ENCODE measurements at regions not wholly inside any gene's neighbourhood (a gene's known extent, or its start where the extent isn't known, plus 50 kb on each side); places are given as distances from the start of the nearest gene placed in this dataset.

GRCh38 chr2:122575076-122575475 is 819.6 kb downstream of the TSN start:
- DNase-seq = no peak

- no peak for DNase-seq
Observed at GRCh38 chr2:122583159-122583917, 827.9 kb downstream of the TSN start.

GRCh38 chr2:122590524-122590923 is 835.1 kb downstream of the TSN start:
- DNase-seq = no peak

- DNase-seq = no peak
Observed at GRCh38 chr2:122595065-122595464, 839.6 kb downstream of the TSN start.

- DNase-seq = no peak
Observed at GRCh38 chr2:122596598-122596997, 841.1 kb downstream of the TSN start.

- no peak for DNase-seq
Observed at GRCh38 chr2:122598784-122599183, 843.3 kb downstream of the TSN start.

- DNase-seq = no peak
Observed at GRCh38 chr2:122610948-122611609, 855.6 kb downstream of the TSN start.

- no peak for DNase-seq
Observed at GRCh38 chr2:122622934-122623333, 867.5 kb downstream of the TSN start.

GRCh38 chr2:122627388-122627787 is 871.9 kb downstream of the TSN start:
- no peak for DNase-seq

- no peak for DNase-seq
Observed at GRCh38 chr2:122634256-122634655, 878.8 kb downstream of the TSN start.

GRCh38 chr2:122634920-122635319 is 879.5 kb downstream of the TSN start:
- DNase-seq = no peak

- DNase-seq = no peak
Observed at GRCh38 chr2:122635686-122636085, 880.2 kb downstream of the TSN start.

- no peak for DNase-seq
Observed at GRCh38 chr2:122636097-122636496, 880.6 kb downstream of the TSN start.

GRCh38 chr2:122639176-122639575 is 883.7 kb downstream of the TSN start:
- no peak for DNase-seq

- DNase-seq = no peak
Observed at GRCh38 chr2:122639711-122640110, 884.3 kb downstream of the TSN start.

- no peak for DNase-seq
Observed at GRCh38 chr2:122643725-122644329, 888.4 kb downstream of the TSN start.

- DNase-seq = no peak
Observed at GRCh38 chr2:122651236-122651635, 895.8 kb downstream of the TSN start.

- DNase-seq = no peak
Observed at GRCh38 chr2:122651780-122652179, 896.3 kb downstream of the TSN start.

- DNase-seq = no peak
Observed at GRCh38 chr2:122652670-122653069, 897.2 kb downstream of the TSN start.

- DNase-seq = no peak
Observed at GRCh38 chr2:122656403-122656802, 901.0 kb downstream of the TSN start.

GRCh38 chr2:122660786-122661634 is 905.6 kb downstream of the TSN start:
- no peak for DNase-seq

- DNase-seq = no peak
Observed at GRCh38 chr2:122663620-122664019, 908.2 kb downstream of the TSN start.

- no peak for DNase-seq
Observed at GRCh38 chr2:122669627-122670026, 914.2 kb downstream of the TSN start.

Data from T-helper 2 cell (primary cell).